CD4-positive, CD25-positive, alpha-beta regulatory T cell (primary cell): ENCODE measurements at regions not wholly inside any gene's neighbourhood (a gene's known extent, or its start where the extent isn't known, plus 50 kb on each side); places are given as distances from the start of the nearest gene placed in this dataset.
"Not testable (repeated sequence)": the region's sequence is repeated elsewhere in the genome, so short reads cannot be mapped to it uniquely, and the experiment has no call there.

Source experiments
- ATAC-seq, 2 donors: fragments of 150-1000 bp; cut with Tn5 transposase; one replicate each; pipeline ENCODE4 v1.10.0; 2021; ENCODE audit warnings: low read depth in 2 of 2, moderate number of reproducible peaks in 2 of 2, moderate library complexity in 1 of 2
- DNase-seq, 3 donors: peaks; one replicate each; pipeline versions ENCODE4 v3.0.0 to v3.0.0-alpha.2; 2012 to 2022; ENCODE audit warnings: mixed read lengths in 1 of 3
- H3K27ac ChIP-seq: one replicate; pipeline ENCODE4 v1.7.0; 2013; ENCODE audit warnings: mild to moderate bottlenecking, low read length; ENCODE audit not compliant: insufficient read depth, poor library complexity, severe bottlenecking
- H3K27me3 ChIP-seq: one replicate; pipeline ENCODE4 v1.7.0; 2013; ENCODE audit warnings: low read length; ENCODE audit not compliant: control insufficient read depth, insufficient read depth
- H3K36me3 ChIP-seq: one replicate; pipeline ENCODE4 v1.7.0; 2013; ENCODE audit warnings: mild to moderate bottlenecking, low read length, moderate library complexity; ENCODE audit not compliant: control insufficient read depth, insufficient read depth
- H3K4me1 ChIP-seq: 2 replicates; pipeline ENCODE4 v1.7.0; 2013; ENCODE audit warnings: mild to moderate bottlenecking, low read length; ENCODE audit not compliant: insufficient read depth, control insufficient read depth, poor library complexity, severe bottlenecking
- H3K4me3 ChIP-seq: one replicate; pipeline ENCODE4 v1.7.0; 2013; ENCODE audit warnings: low read depth, mild to moderate bottlenecking, low read length, moderate library complexity
- H3K9me3 ChIP-seq, 2 experiments: 1 replicate in 1 of 2; 2 replicates in 1 of 2; pipeline ENCODE4 v1.7.0; 2013; ENCODE audit warnings: low read length in 2 of 2, mild to moderate bottlenecking in 1 of 2, moderate library complexity in 1 of 2; ENCODE audit not compliant: control insufficient read depth in 2 of 2
- H3K27ac Mint-ChIP-seq, 3 donors: one replicate each; pipeline ENCODE4 v1.8.0; 2020 to 2022; ENCODE audit warnings: mild to moderate bottlenecking in 3 of 3, mixed read lengths in 3 of 3, moderate library complexity in 2 of 3
- H3K27me3 Mint-ChIP-seq: one replicate; pipeline ENCODE4 v1.8.0; 2022; ENCODE audit warnings: mild to moderate bottlenecking, mixed read lengths
- H3K36me3 Mint-ChIP-seq: one replicate; pipeline ENCODE4 v1.8.0; 2020; ENCODE audit warnings: mixed read lengths
- H3K4me1 Mint-ChIP-seq, 4 donors: one replicate each; pipeline ENCODE4 v1.8.0; 2020 to 2022; ENCODE audit warnings: mixed read lengths in 4 of 4, mild to moderate bottlenecking in 1 of 4
- H3K4me3 Mint-ChIP-seq, 4 donors: one replicate each; pipeline ENCODE4 v1.8.0; 2020 to 2022; ENCODE audit warnings: mild to moderate bottlenecking in 4 of 4, mixed read lengths in 4 of 4, moderate library complexity in 3 of 4
- H3K9me3 Mint-ChIP-seq, 7 donors: one replicate each; pipeline ENCODE4 v1.8.0; 2020 to 2022; ENCODE audit warnings: mixed read lengths in 7 of 7, mild to moderate bottlenecking in 3 of 7, moderate library complexity in 2 of 7

GRCh38 chr6:14231501-14232280, 114.1 kb downstream of the CD83 start:
- Mint-ChIP-seq H3K9me3 (no peaks in the 10 kb centered on the region), H3K4me3 (no peak overlapping the region), H3K36me3 (no peaks in the 10 kb centered on the region), H3K4me1 (no peaks in the 10 kb centered on the region), H3K27ac (no peak overlapping the region), H3K27me3 (peaks cover 9% of the 10 kb centered on the region)
- H3K36me3 ChIP-seq: no peaks in the 10 kb centered on the region
- H3K4me3 ChIP-seq: no peak overlapping the region
- DNase-seq: no peak
- H3K4me1 ChIP-seq: no peaks in the 10 kb centered on the region
- H3K27me3 ChIP-seq: no peaks in the 10 kb centered on the region
- H3K27ac ChIP-seq: no peak overlapping the region
- H3K9me3 ChIP-seq: no peaks in the 10 kb centered on the region
- no peak for ATAC-seq

DNA sequence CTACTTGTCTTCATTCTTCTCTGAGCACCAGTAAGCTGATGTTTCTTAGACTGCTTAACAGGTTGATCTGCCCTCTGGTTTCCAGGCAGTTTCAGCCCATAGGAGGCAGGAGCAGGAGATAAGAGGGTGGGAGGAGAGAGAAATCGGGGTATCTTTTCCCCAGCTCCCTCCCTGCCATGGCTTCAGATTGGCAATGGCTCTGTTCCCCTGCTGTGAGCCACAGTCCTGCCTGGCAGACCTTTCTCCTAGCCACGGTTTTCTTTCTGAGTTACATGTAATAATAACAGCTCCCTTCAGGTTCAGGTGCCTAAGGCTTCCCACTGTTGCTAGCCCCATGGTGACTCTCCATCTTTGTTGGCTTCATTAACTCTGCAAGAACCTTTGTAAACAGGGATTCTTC, 115.3 kb downstream of the CD83 start:
- Mint-ChIP-seq H3K27ac (no peak overlapping the region), H3K9me3 (no peaks in the 10 kb centered on the region), H3K36me3 (no peaks in the 10 kb centered on the region), H3K4me1 (no peaks in the 10 kb centered on the region), H3K4me3 (no peak overlapping the region), H3K27me3 (peaks cover 9% of the 10 kb centered on the region)
- H3K27me3 ChIP-seq: no peaks in the 10 kb centered on the region
- DNase-seq (no peak), ATAC-seq (no peak)
- no peaks in the 10 kb centered on the region for H3K9me3 ChIP-seq
- H3K4me1 ChIP-seq: no peaks in the 10 kb centered on the region
- H3K27ac ChIP-seq: no peak overlapping the region
- H3K36me3 ChIP-seq: no peaks in the 10 kb centered on the region
- no peak overlapping the region for H3K4me3 ChIP-seq

GRCh38 chr6:14235653-14236356, 118.2 kb downstream of the CD83 start:
- H3K9me3 Mint-ChIP-seq: peaks cover 0 to 11% (median 0%) of the 10 kb centered on the region in 7 donors
- H3K36me3 ChIP-seq: no peaks in the 10 kb centered on the region
- DNase-seq (no peak), ATAC-seq (no peak)
- H3K4me1 ChIP-seq: no peaks in the 10 kb centered on the region
- no peak overlapping the region for H3K4me3 Mint-ChIP-seq
- H3K27ac ChIP-seq: no peak overlapping the region
- peaks cover 0 to 4% (median 0%) of the 10 kb centered on the region in 4 donors for H3K4me1 Mint-ChIP-seq
- no peak overlapping the region for H3K4me3 ChIP-seq
- no peaks in the 10 kb centered on the region for H3K9me3 ChIP-seq
- H3K36me3 Mint-ChIP-seq: no peaks in the 10 kb centered on the region
- H3K27me3 ChIP-seq: no peaks in the 10 kb centered on the region
- H3K27ac Mint-ChIP-seq: peak overlapping the region in 1 of 3 donors; percentile 29
- peaks cover 6% of the 10 kb centered on the region for H3K27me3 Mint-ChIP-seq

DNA sequence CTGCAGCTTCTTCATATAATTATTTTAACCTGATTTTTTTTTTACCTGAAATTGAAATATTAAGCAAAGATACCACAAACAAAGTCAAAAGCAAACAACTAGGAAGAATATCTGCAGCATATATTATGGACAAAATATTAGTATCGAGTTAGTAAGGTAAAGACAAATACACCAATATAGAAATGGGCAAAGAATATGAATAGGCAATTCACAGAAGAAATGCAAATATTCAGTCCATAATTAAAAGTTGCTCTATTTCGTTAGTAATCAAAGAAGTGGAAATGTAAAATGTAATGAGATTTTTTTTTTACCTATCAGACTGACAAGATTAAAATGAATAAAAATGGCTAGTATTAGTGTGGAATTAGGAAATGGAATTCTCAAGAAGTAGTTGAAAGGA, 121.5 kb downstream of the CD83 start:
- H3K27me3 ChIP-seq: no peaks in the 10 kb centered on the region
- no peaks in the 10 kb centered on the region for H3K36me3 ChIP-seq
- H3K27ac ChIP-seq: no peak overlapping the region
- peaks cover 3% of the 10 kb centered on the region for H3K36me3 Mint-ChIP-seq
- peaks cover 0 to 15% (median 0%) of the 10 kb centered on the region in 7 donors for H3K9me3 Mint-ChIP-seq
- H3K27ac Mint-ChIP-seq: no peak overlapping the region
- ATAC-seq (no peak), DNase-seq (no peak)
- H3K4me3 Mint-ChIP-seq: no peak overlapping the region
- no peaks in the 10 kb centered on the region for H3K4me1 ChIP-seq
- H3K27me3 Mint-ChIP-seq: peaks cover 6% of the 10 kb centered on the region
- no peaks in the 10 kb centered on the region for H3K9me3 ChIP-seq
- H3K4me1 Mint-ChIP-seq: peaks cover 0 to 6% (median 2%) of the 10 kb centered on the region in 4 donors
- H3K4me3 ChIP-seq: no peak overlapping the region

GRCh38 chr6:14240411-14241166, 123.0 kb downstream of the CD83 start:
- Histone ChIP-seq H3K4me3 (no peak overlapping the region), H3K27ac (no peak overlapping the region), H3K27me3 (no peaks in the 10 kb centered on the region), H3K36me3 (no peaks in the 10 kb centered on the region), H3K9me3 (no peaks in the 10 kb centered on the region), H3K4me1 (no peaks in the 10 kb centered on the region)
- Mint-ChIP-seq H3K36me3 (peaks cover 3% of the 10 kb centered on the region), H3K4me3 (no peak overlapping the region), H3K9me3 (peaks cover 0 to 15% (median 0%) of the 10 kb centered on the region in 7 donors), H3K27me3 (no peaks in the 10 kb centered on the region), H3K27ac (no peak overlapping the region), H3K4me1 (peaks cover 0 to 6% (median 2%) of the 10 kb centered on the region in 4 donors)
- ATAC-seq: no peak
- DNase-seq: no peak

GRCh38 chr6:14241255-14242070, 123.9 kb downstream of the CD83 start:
- Histone ChIP-seq H3K27me3 (no peaks in the 10 kb centered on the region), H3K4me1 (no peaks in the 10 kb centered on the region), H3K36me3 (no peaks in the 10 kb centered on the region), H3K27ac (no peak overlapping the region), H3K9me3 (no peaks in the 10 kb centered on the region), H3K4me3 (no peak overlapping the region)
- Mint-ChIP-seq H3K4me3 (no peak overlapping the region), H3K36me3 (peaks cover 3% of the 10 kb centered on the region), H3K27me3 (peaks cover 1% of the 10 kb centered on the region), H3K9me3 (peaks cover 0 to 15% (median 0%) of the 10 kb centered on the region in 7 donors), H3K27ac (no peak overlapping the region), H3K4me1 (peaks cover 0 to 6% (median 2%) of the 10 kb centered on the region in 4 donors)
- DNase-seq: no peak
- ATAC-seq: no peak

GRCh38 chr6:14242912-14243311, 125.3 kb downstream of the CD83 start:
- peaks cover 0 to 15% (median 0%) of the 10 kb centered on the region in 7 donors for H3K9me3 Mint-ChIP-seq
- ATAC-seq, DNase-seq: not testable (repeated sequence)

More at GRCh38 chr6:14242912-14243311, 125.3 kb downstream of the CD83 start:
- not testable (repeated sequence) for H3K36me3 Mint-ChIP-seq, H3K27me3 Mint-ChIP-seq, H3K4me1 Mint-ChIP-seq, H3K4me3 Mint-ChIP-seq, H3K36me3 ChIP-seq, H3K4me1 ChIP-seq, H3K27me3 ChIP-seq, H3K9me3 ChIP-seq, H3K27ac ChIP-seq, H3K27ac Mint-ChIP-seq, H3K4me3 ChIP-seq
